Suprapubic skin (tissue), 4 donors: ENCODE measurements at regions not wholly inside any gene's neighbourhood (a gene's known extent, or its start where the extent isn't known, plus 50 kb on each side); places are given as distances from the start of the nearest gene placed in this dataset.
"Not testable (repeated sequence)": the region's sequence is repeated elsewhere in the genome, so short reads cannot be mapped to it uniquely, and the experiment has no call there.

ENCODE experiments used
- DNase-seq, 2 donors: peaks; one replicate each; pipeline ENCODE4 v3.0.0-alpha.2; 2019; ENCODE audit warnings: low spot score in 2 of 2
- H3K27ac ChIP-seq: fragments of 200-600 bp; sonication (generic); one replicate; pipeline ENCODE4 v1.5.1; 2019
- H3K27me3 ChIP-seq: fragments of 200-600 bp; sonication (generic); one replicate; pipeline ENCODE4 v1.5.1; 2019
- H3K36me3 ChIP-seq: fragments of 200-600 bp; sonication (generic); one replicate; pipeline ENCODE4 v1.5.1; 2019
- H3K4me1 ChIP-seq: fragments of 200-600 bp; sonication (generic); one replicate; pipeline ENCODE4 v1.5.1; 2019
- H3K4me3 ChIP-seq: fragments of 200-600 bp; sonication (generic); one replicate; pipeline ENCODE4 v1.5.1; 2019; ENCODE audit warnings: mild to moderate bottlenecking
- H3K9me3 ChIP-seq: fragments of 200-600 bp; sonication (generic); one replicate; pipeline ENCODE4 v1.5.1; 2019
- CTCF ChIP-seq, 2 donors: fragments of 200-600 bp in 1 of 2; fragments of 450-650 bp in 1 of 2; sonication (generic) in 1 of 2; IDR thresholded peaks; one replicate each; pipeline ENCODE4 v1.5.1; 2016 to 2019; ENCODE audit warnings: antibody characterized with exemption in 2 of 2, mild to moderate bottlenecking in 1 of 2, moderate library complexity in 1 of 2
- EP300 ChIP-seq: sonication (generic); formaldehyde crosslinking; IDR thresholded peaks from one replicate; pipeline ENCODE4 v1.6.1; 2017; ENCODE audit warnings: antibody characterized with exemption
- POLR2A ChIP-seq, 2 donors: fragments of 450-650 bp; IDR thresholded peaks; one replicate each; pipeline ENCODE4 v1.6.1; 2017; ENCODE audit warnings: antibody characterized with exemption in 2 of 2, mild to moderate bottlenecking in 2 of 2, moderate library complexity in 2 of 2
- POLR2AphosphoS5 ChIP-seq, 3 donors: sonication (generic); formaldehyde crosslinking; IDR thresholded peaks; one replicate each; pipeline ENCODE4 v1.6.1; 2017; ENCODE audit warnings: antibody characterized with exemption in 3 of 3
- WGBS: methylation state at CpG from one replicate; pipeline ENCODE4 v1.1.5; 2018; 5-methylcytosine and 5-hydroxymethylcytosine counted together

- Histone ChIP-seq H3K4me3 (no peak overlapping the region), H3K27me3 (peaks cover 16% of the 10 kb centered on the region), H3K27ac (no peak overlapping the region), H3K36me3 (no peaks in the 10 kb centered on the region), H3K9me3 (no peaks in the 10 kb centered on the region), H3K4me1 (no peaks in the 10 kb centered on the region)
- no peak for DNase-seq
- TF ChIP-seq POLR2AphosphoS5 (IDR thresholded peaks at IDR 0.05) = no peak
- TF ChIP-seq CTCF (IDR thresholded peaks at IDR 0.05) = no peak
- TF ChIP-seq EP300 = no peak
- TF ChIP-seq POLR2A (IDR thresholded peaks at IDR 0.05) = no peak
- 84% methylated on average over 19 of the region's 28 CpGs for WGBS
Measured at GRCh38 chr4:3634894-3635820, 102.9 kb upstream of the LRPAP1 start.

GRCh38 chr4:3634281-3634857, 102.1 kb upstream of the LRPAP1 start:
- H3K27ac ChIP-seq = no peak overlapping the region
- no peaks in the 10 kb centered on the region for H3K4me1 ChIP-seq
- WGBS = 88% methylated on average over 9 of the region's 17 CpGs

GRCh38 chr4:3633277-3633676, 101.1 kb upstream of the LRPAP1 start:
- not testable (repeated sequence) for H3K4me1 ChIP-seq, H3K4me3 ChIP-seq, H3K9me3 ChIP-seq, H3K36me3 ChIP-seq, H3K27ac ChIP-seq, DNase-seq
- whole genome bisulfite sequencing = 100% methylated on average over 6 of the region's 10 CpGs
- H3K27me3 ChIP-seq = peaks cover 34% of the 10 kb centered on the region

More at GRCh38 chr4:3634281-3634857, 102.1 kb upstream of the LRPAP1 start:
- Histone ChIP-seq H3K4me3 (no peak overlapping the region), H3K27me3 (peaks cover 24% of the 10 kb centered on the region), H3K9me3 (no peaks in the 10 kb centered on the region), H3K36me3 (no peaks in the 10 kb centered on the region)
- no peak for DNase-seq
- no peak for TF ChIP-seq POLR2A (IDR thresholded peaks at IDR 0.05)
- TF ChIP-seq POLR2AphosphoS5 (IDR thresholded peaks at IDR 0.05) = no peak
- no peak for TF ChIP-seq CTCF (IDR thresholded peaks at IDR 0.05)
- no peak for TF ChIP-seq EP300

GRCh38 chr4:3632794-3633193, 100.6 kb upstream of the LRPAP1 start:
- not testable (repeated sequence) for H3K4me3 ChIP-seq, H3K4me1 ChIP-seq, H3K36me3 ChIP-seq, H3K27ac ChIP-seq, DNase-seq, H3K9me3 ChIP-seq
- WGBS = 98% methylated on average over 5 of the region's 18 CpGs
- peaks cover 38% of the 10 kb centered on the region for H3K27me3 ChIP-seq

- H3K27me3 ChIP-seq = peaks cover 48% of the 10 kb centered on the region
- H3K9me3 ChIP-seq, DNase-seq, H3K36me3 ChIP-seq, H3K4me1 ChIP-seq, H3K27ac ChIP-seq, H3K4me3 ChIP-seq: not testable (repeated sequence)
- 77% methylated on average over 14 of the region's 21 CpGs for WGBS
Measured at GRCh38 chr4:3631544-3632266, 99.5 kb upstream of the LRPAP1 start.

- Histone ChIP-seq H3K36me3 (no peaks in the 10 kb centered on the region), H3K4me1 (no peaks in the 10 kb centered on the region), H3K27ac (no peak overlapping the region), H3K9me3 (no peaks in the 10 kb centered on the region), H3K4me3 (no peak overlapping the region), H3K27me3 (peaks cover 55% of the 10 kb centered on the region)
- DNase-seq = no peak
- 57% methylated on average over 1 of the region's 28 CpGs for WGBS
- TF ChIP-seq POLR2A (IDR thresholded peaks at IDR 0.05) (no peak), EP300 (no peak), CTCF (IDR thresholded peaks at IDR 0.05) (no peak), POLR2AphosphoS5 (IDR thresholded peaks at IDR 0.05) (no peak)
Measured at GRCh38 chr4:3630598-3631543, 98.6 kb upstream of the LRPAP1 start.
